Ureter (tissue), 1 donor: ENCODE measurements at regions not wholly inside any gene's neighbourhood (a gene's known extent, or its start where the extent isn't known, plus 50 kb on each side); places are given as distances from the start of the nearest gene placed in this dataset.

Experiments
- DNase-seq: peaks from one replicate; pipeline ENCODE4 v3.0.0-alpha.2; 2020; ENCODE audit warnings: low spot score
- donor health status: DM: yes; HTN: yes; CAD: no.

GRCh38 chr10:1882728-1883127, 145.4 kb upstream of the ADARB2 start:
- DNase-seq, result no peak

GRCh38 chr10:1882180-1882579, 144.9 kb upstream of the ADARB2 start:
- DNase-seq, result no peak

GRCh38 chr10:1881636-1882035, 144.3 kb upstream of the ADARB2 start:
- no peak for DNase-seq

GRCh38 chr10:1874533-1874932, 137.2 kb upstream of the ADARB2 start:
- DNase-seq, result no peak

- DNase-seq, result no peak
Observed at GRCh38 chr10:1873661-1874315, 136.5 kb upstream of the ADARB2 start.

GRCh38 chr10:1872151-1872726, 134.9 kb upstream of the ADARB2 start:
- DNase-seq, result no peak

- no peak for DNase-seq
Observed at GRCh38 chr10:1870491-1870890, 133.2 kb upstream of the ADARB2 start.

GRCh38 chr10:1869861-1870260, 132.5 kb upstream of the ADARB2 start:
- no peak for DNase-seq

- DNase-seq, result no peak
Observed at GRCh38 chr10:1860351-1860750, 123.0 kb upstream of the ADARB2 start.

- no peak for DNase-seq
Observed at GRCh38 chr10:1858547-1858946, 121.2 kb upstream of the ADARB2 start.

GRCh38 chr10:1858048-1858447, 120.7 kb upstream of the ADARB2 start:
- no peak for DNase-seq

GRCh38 chr10:1855911-1856310, 118.6 kb upstream of the ADARB2 start:
- no peak for DNase-seq

- DNase-seq, result no peak
Observed at GRCh38 chr10:1854271-1854670, 116.9 kb upstream of the ADARB2 start.

- DNase-seq, result no peak
Observed at GRCh38 chr10:1853801-1854200, 116.5 kb upstream of the ADARB2 start.

GRCh38 chr10:1852841-1853240, 115.5 kb upstream of the ADARB2 start:
- no peak for DNase-seq

GRCh38 chr10:1851762-1852161, 114.4 kb upstream of the ADARB2 start:
- no peak for DNase-seq

- DNase-seq, result no peak
Observed at GRCh38 chr10:1850971-1851527, 113.7 kb upstream of the ADARB2 start.

- no peak for DNase-seq
Observed at GRCh38 chr10:1847361-1847760, 110.0 kb upstream of the ADARB2 start.

GRCh38 chr10:1846032-1846431, 108.7 kb upstream of the ADARB2 start:
- no peak for DNase-seq

- no peak for DNase-seq
Observed at GRCh38 chr10:1841759-1842158, 104.4 kb upstream of the ADARB2 start.

GRCh38 chr10:1829712-1830111, 92.4 kb upstream of the ADARB2 start:
- DNase-seq, result no peak

- DNase-seq, result no peak
Observed at GRCh38 chr10:1824928-1825327, 87.6 kb upstream of the ADARB2 start.

GRCh38 chr10:1814556-1814955, 77.2 kb upstream of the ADARB2 start:
- no peak for DNase-seq
